ENCODE measurements at regions not wholly inside any gene's neighbourhood (a gene's known extent, or its start where the extent isn't known, plus 50 kb on each side); places are given as distances from the start of the nearest gene placed in this dataset.

DNA sequence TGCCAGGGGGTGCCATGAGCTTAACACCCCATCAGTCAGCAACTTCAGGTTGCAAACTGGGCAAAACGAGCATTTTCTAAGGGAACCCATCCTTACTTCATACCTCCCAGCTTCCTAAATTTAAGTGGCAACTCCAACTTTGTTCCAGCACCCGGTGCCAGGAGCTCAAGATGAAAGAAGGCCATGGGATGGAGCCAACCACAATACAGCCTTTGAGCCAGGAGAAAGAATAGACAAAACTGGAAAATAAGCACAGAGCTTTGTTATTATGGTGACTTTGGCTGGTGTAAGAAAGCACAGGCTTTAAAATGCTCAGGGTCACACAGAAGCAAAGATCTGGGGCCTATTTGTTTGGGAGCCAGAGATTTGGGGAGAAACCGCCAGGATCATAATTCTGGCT, 388.7 kb upstream of the MGMT start:
- DNase-seq (ENCODE audit: low read depth, low spot score) = no peak
- Mint-ChIP-seq H3K27me3 (ENCODE audit: low read depth) (no peaks in the 10 kb centered on the region), H3K27ac (ENCODE audit: unreplicated experiment) (no peak overlapping the region), H3K4me1 (no peaks in the 10 kb centered on the region), H3K36me3 (ENCODE audit: low read depth) (peaks cover 7% of the 10 kb centered on the region), H3K9me3 (peaks cover 3% of the 10 kb centered on the region), H3K4me3 (no peak overlapping the region)
- TF ChIP-seq, protein P1, sequence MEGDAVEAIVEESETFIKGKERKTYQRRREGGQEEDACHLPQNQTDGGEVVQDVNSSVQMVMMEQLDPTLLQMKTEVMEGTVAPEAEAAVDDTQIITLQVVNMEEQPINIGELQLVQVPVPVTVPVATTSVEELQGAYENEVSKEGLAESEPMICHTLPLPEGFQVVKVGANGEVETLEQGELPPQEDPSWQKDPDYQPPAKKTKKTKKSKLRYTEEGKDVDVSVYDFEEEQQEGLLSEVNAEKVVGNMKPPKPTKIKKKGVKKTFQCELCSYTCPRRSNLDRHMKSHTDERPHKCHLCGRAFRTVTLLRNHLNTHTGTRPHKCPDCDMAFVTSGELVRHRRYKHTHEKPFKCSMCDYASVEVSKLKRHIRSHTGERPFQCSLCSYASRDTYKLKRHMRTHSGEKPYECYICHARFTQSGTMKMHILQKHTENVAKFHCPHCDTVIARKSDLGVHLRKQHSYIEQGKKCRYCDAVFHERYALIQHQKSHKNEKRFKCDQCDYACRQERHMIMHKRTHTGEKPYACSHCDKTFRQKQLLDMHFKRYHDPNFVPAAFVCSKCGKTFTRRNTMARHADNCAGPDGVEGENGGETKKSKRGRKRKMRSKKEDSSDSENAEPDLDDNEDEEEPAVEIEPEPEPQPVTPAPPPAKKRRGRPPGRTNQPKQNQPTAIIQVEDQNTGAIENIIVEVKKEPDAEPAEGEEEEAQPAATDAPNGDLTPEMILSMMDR (conservative IDR thresholded peaks at IDR 0.05) = no peak

DNA sequence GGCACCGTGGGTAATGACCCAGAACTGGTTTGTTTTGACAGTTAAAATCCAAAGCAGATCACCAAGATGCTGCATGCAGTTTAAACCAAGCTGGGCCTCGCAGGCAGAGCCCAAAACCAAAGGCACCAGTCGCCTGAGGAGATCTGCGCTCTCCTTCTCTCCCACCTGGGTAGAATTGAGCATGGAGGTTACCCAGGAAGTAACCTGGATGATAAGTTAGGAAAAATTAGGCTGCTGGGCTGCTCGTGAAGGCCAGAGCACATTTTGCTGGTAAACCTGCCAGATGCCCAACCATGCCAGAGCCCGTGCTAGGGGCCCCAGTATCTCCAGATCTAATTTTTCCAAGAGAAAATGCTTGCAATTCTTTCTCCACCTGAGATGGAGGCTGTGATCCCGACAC, 388.3 kb upstream of the MGMT start:
- DNase-seq (ENCODE audit: low read depth, low spot score) = no peak
- TF ChIP-seq, protein P1 (conservative IDR thresholded peaks at IDR 0.05) = no peak
- Mint-ChIP-seq H3K27me3 (ENCODE audit: low read depth) (no peaks in the 10 kb centered on the region), H3K36me3 (ENCODE audit: low read depth) (peaks cover 7% of the 10 kb centered on the region), H3K27ac (ENCODE audit: unreplicated experiment) (no peak overlapping the region), H3K4me3 (no peak overlapping the region), H3K9me3 (peaks cover 3% of the 10 kb centered on the region), H3K4me1 (no peaks in the 10 kb centered on the region)

DNA sequence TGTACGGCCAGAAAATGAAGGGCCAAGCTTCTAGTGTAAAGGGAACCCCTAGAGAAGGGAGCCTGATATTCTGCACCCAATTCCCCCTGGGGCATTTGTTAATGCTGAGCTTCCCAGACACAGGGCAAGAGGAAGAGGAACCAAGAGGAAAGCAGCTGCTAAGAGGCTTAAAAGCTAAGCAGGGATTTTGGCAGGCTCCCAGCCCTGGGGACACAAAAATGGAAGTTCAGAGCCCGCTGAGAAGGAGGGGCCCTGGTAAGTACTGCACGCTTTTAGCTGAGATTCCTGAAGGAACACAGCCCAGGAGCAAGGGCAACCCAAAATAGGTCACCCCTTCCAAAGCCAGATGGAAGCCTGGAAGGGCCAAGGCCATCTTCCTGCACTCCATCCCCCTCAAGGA, 387.3 kb upstream of the MGMT start:
- H3K27me3 Mint-ChIP-seq (ENCODE audit: low read depth) = no peaks in the 10 kb centered on the region
- no peaks in the 10 kb centered on the region for H3K4me1 Mint-ChIP-seq
- H3K9me3 Mint-ChIP-seq = peaks cover 6% of the 10 kb centered on the region
- DNase-seq (ENCODE audit: low read depth, low spot score) = no peak
- no peak overlapping the region for H3K27ac Mint-ChIP-seq (ENCODE audit: unreplicated experiment)
- no peak overlapping the region for H3K4me3 Mint-ChIP-seq
- TF ChIP-seq, protein P1 (conservative IDR thresholded peaks at IDR 0.05) = no peak
- H3K36me3 Mint-ChIP-seq (ENCODE audit: low read depth) = peaks cover 7% of the 10 kb centered on the region

DNA sequence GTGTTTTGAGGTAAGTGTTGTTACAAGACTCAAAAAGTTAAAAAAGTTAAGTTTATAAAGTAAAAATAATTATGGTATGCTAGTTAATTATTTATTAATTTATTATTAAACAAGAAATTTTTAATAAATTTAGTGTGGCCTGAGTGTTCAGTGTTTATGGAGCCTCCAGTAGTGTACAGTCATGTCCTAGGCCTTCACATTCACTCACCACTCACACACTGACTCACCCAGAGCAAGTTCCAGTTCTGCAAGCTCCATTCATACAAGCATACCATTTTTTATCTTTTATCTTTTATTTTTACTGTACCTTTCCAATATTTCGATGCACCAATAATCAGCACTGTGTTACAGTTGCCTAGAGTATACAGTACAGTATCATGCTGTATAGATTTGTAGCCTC, 381.2 kb upstream of the MGMT start:
- Mint-ChIP-seq H3K36me3 (ENCODE audit: low read depth) (no peaks in the 10 kb centered on the region), H3K4me3 (no peak overlapping the region), H3K27me3 (ENCODE audit: low read depth) (peaks cover 10% of the 10 kb centered on the region), H3K9me3 (peaks cover 3% of the 10 kb centered on the region), H3K4me1 (peaks cover 12% of the 10 kb centered on the region), H3K27ac (ENCODE audit: unreplicated experiment) (no peak overlapping the region)
- DNase-seq (ENCODE audit: low read depth, low spot score) = no peak
- TF ChIP-seq, protein P1 (conservative IDR thresholded peaks at IDR 0.05) = no peak

DNA sequence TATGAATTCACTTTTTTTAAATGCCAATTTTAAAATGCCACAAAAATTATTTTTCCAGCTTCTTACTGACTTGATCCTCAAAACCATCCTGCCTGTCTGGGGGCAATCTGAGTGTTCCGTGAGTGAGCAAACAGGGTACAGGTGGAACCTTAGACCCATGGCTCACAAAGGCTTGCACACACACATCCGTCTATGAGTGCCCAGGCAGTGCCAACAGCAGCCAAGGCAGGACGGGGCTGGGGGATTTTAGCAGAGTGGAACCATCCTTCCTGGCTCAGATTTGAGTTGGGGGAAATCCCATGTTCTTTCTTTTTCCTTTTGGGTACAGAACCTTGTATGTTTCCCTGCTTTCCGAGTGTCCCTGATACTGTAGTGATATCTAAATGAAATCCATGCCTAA, 377.7 kb upstream of the MGMT start:
- TF ChIP-seq, protein P1 (conservative IDR thresholded peaks at IDR 0.05) = no peak
- H3K27ac Mint-ChIP-seq (ENCODE audit: unreplicated experiment) = no peak overlapping the region
- DNase-seq (ENCODE audit: low read depth, low spot score) = no peak
- peaks cover 20% of the 10 kb centered on the region for H3K4me1 Mint-ChIP-seq
- no peak overlapping the region for H3K4me3 Mint-ChIP-seq
- peaks cover 3% of the 10 kb centered on the region for H3K9me3 Mint-ChIP-seq
- H3K27me3 Mint-ChIP-seq (ENCODE audit: low read depth) = peaks cover 19% of the 10 kb centered on the region
- no peaks in the 10 kb centered on the region for H3K36me3 Mint-ChIP-seq (ENCODE audit: low read depth)

DNA sequence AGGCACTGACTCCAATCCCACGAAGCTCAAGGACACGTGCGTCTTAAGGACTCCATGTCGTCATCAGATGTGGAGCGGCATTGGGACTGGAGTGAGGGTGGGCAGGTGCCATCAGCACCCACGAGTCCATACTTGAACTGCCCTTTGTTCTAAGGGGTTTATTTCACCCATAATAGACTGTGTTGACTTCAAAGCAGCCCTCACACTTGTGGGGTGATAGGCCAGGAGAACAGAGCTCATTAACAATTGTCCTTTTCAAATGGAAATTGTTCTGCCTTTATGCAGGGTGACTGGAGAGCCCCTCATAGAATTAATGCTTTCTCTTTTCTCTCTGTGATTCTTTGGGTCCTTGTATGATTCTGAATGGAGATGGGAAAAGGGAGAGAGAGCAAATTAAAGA, 376.9 kb upstream of the MGMT start:
- no peak for DNase-seq (ENCODE audit: low read depth, low spot score)
- H3K27me3 Mint-ChIP-seq (ENCODE audit: low read depth) = peaks cover 21% of the 10 kb centered on the region
- no peaks in the 10 kb centered on the region for H3K9me3 Mint-ChIP-seq
- no peaks in the 10 kb centered on the region for H3K36me3 Mint-ChIP-seq (ENCODE audit: low read depth)
- no peak overlapping the region for H3K27ac Mint-ChIP-seq (ENCODE audit: unreplicated experiment)
- no peak overlapping the region for H3K4me3 Mint-ChIP-seq
- TF ChIP-seq, protein P1 (conservative IDR thresholded peaks at IDR 0.05) = no peak
- H3K4me1 Mint-ChIP-seq = peaks cover 20% of the 10 kb centered on the region

All from neural crest cell (in vitro differentiated cells).